ENCODE measurements at regions not wholly inside any gene's neighbourhood (a gene's known extent, or its start where the extent isn't known, plus 50 kb on each side); places are given as distances from the start of the nearest gene placed in this dataset.

DNA sequence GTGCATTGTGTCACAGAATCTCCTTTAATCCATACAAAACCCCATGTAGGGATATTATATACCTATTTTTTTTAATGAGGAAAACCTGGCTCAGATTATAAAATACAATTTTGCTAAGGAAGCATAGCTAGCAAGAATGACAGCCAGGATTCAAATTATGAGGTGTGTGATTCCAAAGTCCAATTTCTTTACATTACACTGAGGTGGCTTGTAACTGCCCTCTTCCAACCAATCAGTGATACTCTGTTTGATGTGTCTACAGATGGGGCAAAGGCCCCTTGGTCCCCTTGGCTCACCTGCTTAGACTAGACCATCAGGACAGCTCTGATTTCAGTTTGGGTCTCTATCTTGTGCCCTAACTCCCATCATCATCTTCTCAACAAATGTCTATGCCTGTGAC is 120.3 kb upstream of the ADAMTS9 start:
- no peak for TF ChIP-seq EGR1 (IDR thresholded peaks at IDR 0.05; ENCODE audit: low read depth)
- TF ChIP-seq POLR2A (IDR thresholded peaks at IDR 0.05; ENCODE audit: borderline replicate concordance, extremely low read depth, insufficient read depth, insufficient read length) = no peak
- TF ChIP-seq, protein P1, sequence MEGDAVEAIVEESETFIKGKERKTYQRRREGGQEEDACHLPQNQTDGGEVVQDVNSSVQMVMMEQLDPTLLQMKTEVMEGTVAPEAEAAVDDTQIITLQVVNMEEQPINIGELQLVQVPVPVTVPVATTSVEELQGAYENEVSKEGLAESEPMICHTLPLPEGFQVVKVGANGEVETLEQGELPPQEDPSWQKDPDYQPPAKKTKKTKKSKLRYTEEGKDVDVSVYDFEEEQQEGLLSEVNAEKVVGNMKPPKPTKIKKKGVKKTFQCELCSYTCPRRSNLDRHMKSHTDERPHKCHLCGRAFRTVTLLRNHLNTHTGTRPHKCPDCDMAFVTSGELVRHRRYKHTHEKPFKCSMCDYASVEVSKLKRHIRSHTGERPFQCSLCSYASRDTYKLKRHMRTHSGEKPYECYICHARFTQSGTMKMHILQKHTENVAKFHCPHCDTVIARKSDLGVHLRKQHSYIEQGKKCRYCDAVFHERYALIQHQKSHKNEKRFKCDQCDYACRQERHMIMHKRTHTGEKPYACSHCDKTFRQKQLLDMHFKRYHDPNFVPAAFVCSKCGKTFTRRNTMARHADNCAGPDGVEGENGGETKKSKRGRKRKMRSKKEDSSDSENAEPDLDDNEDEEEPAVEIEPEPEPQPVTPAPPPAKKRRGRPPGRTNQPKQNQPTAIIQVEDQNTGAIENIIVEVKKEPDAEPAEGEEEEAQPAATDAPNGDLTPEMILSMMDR (IDR thresholded peaks at IDR 0.05 in 2 of 3, conservative IDR thresholded peaks at IDR 0.05 in 1 of 3; ENCODE audit: borderline replicate concordance in 1 of 3, insufficient read depth in 1 of 3, low read depth in 2 of 3, low read length in 2 of 3) = no peak
- TF ChIP-seq, protein P2, sequence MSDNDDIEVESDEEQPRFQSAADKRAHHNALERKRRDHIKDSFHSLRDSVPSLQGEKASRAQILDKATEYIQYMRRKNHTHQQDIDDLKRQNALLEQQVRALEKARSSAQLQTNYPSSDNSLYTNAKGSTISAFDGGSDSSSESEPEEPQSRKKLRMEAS (IDR thresholded peaks at IDR 0.05) = no peak
- no peak for TF ChIP-seq FOSL1 (IDR thresholded peaks at IDR 0.05; ENCODE audit: low read depth)
- no peak for TF ChIP-seq TCF7L2 (IDR thresholded peaks at IDR 0.05; ENCODE audit: borderline replicate concordance, extremely low read depth, insufficient read depth, insufficient read length)
- no peak for TF ChIP-seq POLR2AphosphoS5 (IDR thresholded peaks at IDR 0.05; ENCODE audit: low read depth, low read length)
- TF ChIP-seq CEBPB (IDR thresholded peaks at IDR 0.05; ENCODE audit: low read depth) = no peak
- no peak for TF ChIP-seq ZNF274 (IDR thresholded peaks at IDR 0.05; ENCODE audit: low read depth, low read length)
- TF ChIP-seq, protein P3, sequence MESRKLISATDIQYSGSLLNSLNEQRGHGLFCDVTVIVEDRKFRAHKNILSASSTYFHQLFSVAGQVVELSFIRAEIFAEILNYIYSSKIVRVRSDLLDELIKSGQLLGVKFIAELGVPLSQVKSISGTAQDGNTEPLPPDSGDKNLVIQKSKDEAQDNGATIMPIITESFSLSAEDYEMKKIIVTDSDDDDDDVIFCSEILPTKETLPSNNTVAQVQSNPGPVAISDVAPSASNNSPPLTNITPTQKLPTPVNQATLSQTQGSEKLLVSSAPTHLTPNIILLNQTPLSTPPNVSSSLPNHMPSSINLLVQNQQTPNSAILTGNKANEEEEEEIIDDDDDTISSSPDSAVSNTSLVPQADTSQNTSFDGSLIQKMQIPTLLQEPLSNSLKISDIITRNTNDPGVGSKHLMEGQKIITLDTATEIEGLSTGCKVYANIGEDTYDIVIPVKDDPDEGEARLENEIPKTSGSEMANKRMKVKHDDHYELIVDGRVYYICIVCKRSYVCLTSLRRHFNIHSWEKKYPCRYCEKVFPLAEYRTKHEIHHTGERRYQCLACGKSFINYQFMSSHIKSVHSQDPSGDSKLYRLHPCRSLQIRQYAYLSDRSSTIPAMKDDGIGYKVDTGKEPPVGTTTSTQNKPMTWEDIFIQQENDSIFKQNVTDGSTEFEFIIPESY (IDR thresholded peaks at IDR 0.05; ENCODE audit: extremely low read depth, insufficient replicate concordance, low read length) = no peak
- TF ChIP-seq SP1 (IDR thresholded peaks at IDR 0.05; ENCODE audit: low read depth) = no peak
- no peak for TF ChIP-seq EZH2phosphoT487 (IDR thresholded peaks at IDR 0.05; ENCODE audit: borderline replicate concordance)
